K562 (cell line): ENCODE measurements at regions not wholly inside any gene's neighbourhood (a gene's known extent, or its start where the extent isn't known, plus 50 kb on each side); places are given as distances from the start of the nearest gene placed in this dataset.

ENCODE experiments used
- ATAC-seq: fragments of 200-7000 bp; cut with Tn5 transposase; 3 replicates; pipeline ENCODE4 v1.9.1; 2020; ENCODE audit warnings: moderate library complexity
- BruUV-seq: library from RNA; stranded (reverse); fragments of 400-500 nt; replicated peaks from 2 replicates; lab custom pipeline; 2021; lab: Mats Ljungman, UMichigan
- CTCF ChIA-PET: fragments of 300-600 bp; formaldehyde crosslinking; extraction: SDS; loops from one replicate; lab custom pipeline; 2021; ENCODE audit warnings: low intra/inter-chr PET ratio; lab: Yijun Ruan, JAX
- POLR2A ChIA-PET: fragments of 300-600, 350-650 bp; sonication (Branson Sonifier 250); formaldehyde crosslinking; extraction: SDS; loops from one replicate; lab custom pipeline; 2021; ENCODE audit warnings: antibody characterized with exemption, inconsistent platforms; lab: Yijun Ruan, JAX
- DNase-seq, 4 experiments: peaks; one replicate each; pipeline versions ENCODE4 v3.0.0 to v3.0.0-alpha.2; 2011 to 2018; ENCODE audit warnings: low spot score in 3 of 4, mixed read lengths in 3 of 4; ENCODE audit errors: extremely low read depth in 1 of 4
- FAIRE-seq: peaks from 2 replicates; lab custom pipeline; 2011; peaks lifted over from hg19 to GRCh38; lab: Jason Lieb, UNC
- H2AFZ ChIP-seq: 2 replicates; pipeline ENCODE4 v1.6.0; 2011; ENCODE audit warnings: low read depth, low read length, control low read depth, inconsistent platforms
- H3K27ac ChIP-seq: fragments of 200-600 bp; 3 replicates; pipeline ENCODE4 v1.8.0; 2011; ENCODE audit warnings: low read depth, mild to moderate bottlenecking, control low read depth, inconsistent platforms, low read length, moderate library complexity, mixed read lengths; ENCODE audit errors: extremely low read depth
- H3K27me3 ChIP-seq, 2 experiments: fragments of 300-600 bp in 1 of 2; 2 replicates in 1 of 2; 3 replicates in 1 of 2; pipeline versions ENCODE4 v1.6.0 to v1.8.0; 2011; ENCODE audit warnings: inconsistent platforms in 2 of 2, low read length in 2 of 2, mild to moderate bottlenecking in 1 of 2, mixed read lengths in 1 of 2, moderate library complexity in 1 of 2; ENCODE audit not compliant: control insufficient read depth in 2 of 2, insufficient read depth in 2 of 2
- H3K36me3 ChIP-seq: fragments of 300-600 bp; 3 replicates; pipeline ENCODE4 v1.8.0; 2011; ENCODE audit warnings: mild to moderate bottlenecking, low read length, inconsistent platforms; ENCODE audit not compliant: control insufficient read depth, insufficient read depth
- H3K4me1 ChIP-seq, 2 experiments: fragments of 200-600 bp in 1 of 2; replicated peaks in 1 of 2; 2 replicates in 1 of 2; 3 replicates in 1 of 2; pipeline versions ENCODE4 v1.5.1 to v1.8.0; 2011; ENCODE audit warnings: inconsistent platforms in 2 of 2, low read length in 2 of 2, mild to moderate bottlenecking in 1 of 2, mixed read lengths in 1 of 2, moderate library complexity in 1 of 2; ENCODE audit not compliant: control insufficient read depth in 2 of 2, insufficient read depth in 2 of 2
- H3K4me2 ChIP-seq: 2 replicates; pipeline ENCODE4 v1.6.1; 2011; ENCODE audit warnings: low read length, control low read depth, inconsistent platforms, mixed read lengths; ENCODE audit not compliant: insufficient read depth
- H3K4me3 ChIP-seq: fragments of 200-600 bp; sonication (generic), shearing (Covaris generic); 2 replicates; pipeline ENCODE4 v1.5.1; 2016; ENCODE audit warnings: control low read depth, inconsistent platforms
- H3K79me2 ChIP-seq: fragments of 200-600 bp; 3 replicates; pipeline ENCODE4 v1.8.0; 2011; ENCODE audit warnings: low read length, inconsistent platforms; ENCODE audit not compliant: control insufficient read depth, insufficient read depth
- H3K9ac ChIP-seq, 2 experiments: 2 replicates each; pipeline versions ENCODE4 v1.6.0 to v1.6.1; 2011; ENCODE audit warnings: low read depth in 2 of 2, low read length in 2 of 2, control low read depth in 1 of 2, inconsistent platforms in 1 of 2, mild to moderate bottlenecking in 1 of 2, mixed read lengths in 1 of 2; ENCODE audit not compliant: insufficient read depth in 1 of 2
- H3K9me1 ChIP-seq: one replicate; pipeline ENCODE4 v1.6.0; 2011; ENCODE audit warnings: inconsistent platforms, mild to moderate bottlenecking, low read length, moderate library complexity; ENCODE audit not compliant: control insufficient read depth, insufficient read depth
- H3K9me3 ChIP-seq: replicated peaks from 2 replicates; pipeline ENCODE4 v1.5.1; 2011; ENCODE audit warnings: low read depth, low read length, inconsistent platforms; ENCODE audit not compliant: control insufficient read depth, insufficient read depth
- H4K20me1 ChIP-seq: replicated peaks from 2 replicates; pipeline ENCODE4 v1.6.1; 2011; ENCODE audit warnings: low read length, inconsistent platforms, mixed read lengths; ENCODE audit not compliant: control insufficient read depth, insufficient read depth
- BRD9 ChIP-seq: fragments of 450-650 bp; IDR thresholded peaks from 2 replicates; pipeline ENCODE4 v1.6.1; 2018; ENCODE audit warnings: low read depth; ENCODE audit not compliant: partially characterized antibody
- DEAF1 ChIP-seq: fragments of 450-650 bp; formaldehyde crosslinking; IDR thresholded peaks from 2 replicates; pipeline ENCODE4 v1.4.0; 2020; ENCODE audit warnings: mild to moderate bottlenecking, moderate library complexity
- HSF4 ChIP-seq: fragments of 250-450 bp; sonication (Bioruptor Pico); IDR thresholded peaks from 2 replicates; pipeline ENCODE4 v2.1.2; 2022; ENCODE audit warnings: mild to moderate bottlenecking, moderate library complexity, borderline replicate concordance
- KDM2B ChIP-seq: fragments of 250-450 bp; sonication (Bioruptor Pico); IDR thresholded peaks from 2 replicates; pipeline ENCODE4 v1.8.0; 2021; ENCODE audit warnings: mild to moderate bottlenecking, moderate library complexity
- KDM4B ChIP-seq, 2 experiments: fragments of 450-650 bp in 1 of 2; sonication (generic) in 1 of 2; IDR thresholded peaks; 2 replicates each; pipeline ENCODE4 v1.6.1; 2016 to 2017; ENCODE audit warnings: borderline replicate concordance in 2 of 2, antibody characterized with exemption in 1 of 2, low read depth in 1 of 2, mild to moderate bottlenecking in 1 of 2
- MAFG ChIP-seq: fragments of 450-650 bp; conservative IDR thresholded peaks from 2 replicates; pipeline ENCODE4 v1.6.1; 2016; ENCODE audit warnings: missing genetic modification characterization, missing compliant biosample characterization
- MBD1 ChIP-seq: fragments of 250-450 bp; sonication (Bioruptor Pico); IDR thresholded peaks from 2 replicates; pipeline ENCODE4 v1.8.0; 2022; ENCODE audit warnings: inconsistent platforms
- MCM2 ChIP-seq: fragments of 450-650 bp; IDR thresholded peaks from 2 replicates; pipeline ENCODE4 v1.6.1; 2017; ENCODE audit warnings: low read depth, mild to moderate bottlenecking
- NFIC ChIP-seq: fragments of 450-650 bp; IDR thresholded peaks from 2 replicates; pipeline ENCODE4 v1.6.1; 2017; ENCODE audit warnings: mild to moderate bottlenecking, inconsistent platforms
- NRF1 ChIP-seq, 2 experiments: fragments of 450-650 bp; IDR thresholded peaks in 1 of 2; conservative IDR thresholded peaks in 1 of 2; 2 replicates each; pipeline ENCODE4 v1.6.1; 2014; ENCODE audit warnings: mild to moderate bottlenecking in 2 of 2
- PTBP1 ChIP-seq: fragments of 200-400 bp; formaldehyde crosslinking; IDR thresholded peaks from 2 replicates; pipeline ENCODE4 v1.6.1; 2017; ENCODE audit warnings: low read depth, low read length
- PURB ChIP-seq: sonication (generic); formaldehyde crosslinking; IDR thresholded peaks from 2 replicates; pipeline ENCODE4 v1.9.0; 2021; ENCODE audit warnings: low read depth, mild to moderate bottlenecking, missing genetic modification reagents
- ZFP1 ChIP-seq: fragments of 450-650 bp; formaldehyde crosslinking; IDR thresholded peaks from 2 replicates; pipeline ENCODE4 v1.4.0; 2020; ENCODE audit warnings: mild to moderate bottlenecking, mixed read lengths
- ZNF280A ChIP-seq: fragments of 450-650 bp; IDR thresholded peaks from 2 replicates; pipeline ENCODE4 v1.6.1; 2018; ENCODE audit warnings: mild to moderate bottlenecking, low read depth; ENCODE audit not compliant: partially characterized antibody
- ZNF77 ChIP-seq: fragments of 250-450 bp; sonication (Bioruptor Pico); IDR thresholded peaks from 2 replicates; pipeline ENCODE4 v1.5.0; 2020
- WGBS: fragments of 100-300 bp; shearing (Covaris generic); methylation state at CpG from one replicate; pipeline ENCODE4 v1.1.6; 2016; ENCODE audit warnings: low coverage, mixed read lengths; ENCODE audit not compliant: insufficient coverage; ENCODE audit errors: missing lambda C conversion rate; 5-methylcytosine and 5-hydroxymethylcytosine counted together
- in situ Hi-C: fragments of 300-500 bp; cut with MboI; formaldehyde crosslinking; loops from 4 replicates; pipeline ENCODE4 v1.15.0; 2018; ENCODE audit warnings: inconsistent platforms, mixed read lengths
- intact Hi-C: fragments of 100-400 bp; cut with micrococcal nuclease; formaldehyde crosslinking; loops from 2 replicates; pipeline ENCODE4 v1.14.2; 2022

GRCh38 chr1:72371259-72372035 is 89.1 kb upstream of the NEGR1 start:
- FAIRE-seq, result no peak
- no TSS peak for BruUV-seq
- no peak for TF ChIP-seq KDM4B (IDR thresholded peaks at IDR 0.05; ENCODE audit: borderline replicate concordance in 2 of 2, low read depth in 1 of 2)
- TF ChIP-seq HSF4 (CRISPR knock-in tag), result no peak
- TF ChIP-seq MCM2, result no peak
- TF ChIP-seq ZNF77 (CRISPR knock-in tag), result no peak
- TF ChIP-seq NRF1 (conservative IDR thresholded peaks at IDR 0.05 in 1 of 2, IDR thresholded peaks at IDR 0.05 in 1 of 2), result no peak
- TF ChIP-seq MBD1 (CRISPR knock-in tag), result no peak
- no peak for TF ChIP-seq BRD9
- TF ChIP-seq PURB (CRISPR knock-in tag), result no peak
- TF ChIP-seq ZNF280A, result no peak
- no peak for TF ChIP-seq DEAF1 (CRISPR knock-in tag)
- TF ChIP-seq PTBP1, result no peak
- TF ChIP-seq MAFG, result no peak
- TF ChIP-seq NFIC, result no peak
- no peak for TF ChIP-seq ZFP1
- TF ChIP-seq KDM2B, result no peak

More at GRCh38 chr1:72371259-72372035, 89.1 kb upstream of the NEGR1 start:
- H3K27ac ChIP-seq, result no peak overlapping the region
- 0% methylated on average over 3 of the region's 3 CpGs for WGBS
- ATAC-seq (no peak), DNase-seq (no peak)
- H4K20me1 ChIP-seq, result no peaks in the 10 kb centered on the region
- POLR2A ChIA-PET, result no interaction called here
- in situ Hi-C loops (no loop called here), intact Hi-C loops (no loop called here)
- H2AFZ ChIP-seq, result no peak overlapping the region
- H3K9me3 ChIP-seq, result no peaks in the 10 kb centered on the region
- no peaks in the 10 kb centered on the region for H3K27me3 ChIP-seq
- no peaks in the 10 kb centered on the region for H3K4me1 ChIP-seq
- no peaks in the 10 kb centered on the region for H3K9me1 ChIP-seq
- H3K4me2 ChIP-seq, result no peak overlapping the region
- CTCF ChIA-PET, result no interaction called here
- H3K79me2 ChIP-seq, result no peaks in the 10 kb centered on the region
- H3K36me3 ChIP-seq, result no peaks in the 10 kb centered on the region
- no peak overlapping the region for H3K4me3 ChIP-seq
- no peak overlapping the region for H3K9ac ChIP-seq
